ENCODE measurements at regions not wholly inside any gene's neighbourhood (a gene's known extent, or its start where the extent isn't known, plus 50 kb on each side); places are given as distances from the start of the nearest gene placed in this dataset.

DNA sequence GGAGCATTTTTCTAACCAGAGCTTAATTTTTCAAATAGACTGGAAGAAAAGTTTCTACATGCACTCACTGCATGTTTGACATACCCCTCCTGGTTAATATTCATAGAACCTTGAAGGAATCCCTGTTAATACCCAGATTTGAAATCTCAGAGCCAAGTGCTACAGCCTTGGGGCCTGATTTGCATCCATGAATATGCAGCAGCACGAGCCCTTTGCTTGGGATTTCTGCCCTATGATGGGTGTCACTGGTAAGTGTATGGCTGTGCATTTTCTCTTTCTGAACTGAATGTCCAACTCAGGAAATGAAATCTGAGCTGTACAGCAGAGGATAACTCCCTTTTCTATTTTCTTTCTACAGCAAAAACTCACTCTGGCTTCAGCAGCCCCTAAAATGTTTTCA, 1157.5 kb downstream of the XPNPEP1 start:
- H3K36me3 ChIP-seq (ENCODE audit: control insufficient read depth, insufficient read depth, low read length) = no peaks in the 10 kb centered on the region
- ChIA-PET POLR2A (no interaction called here), CTCF (no interaction called here)
- ATAC-seq (no peak), DNase-seq (ENCODE audit: low read depth, low spot score) (no peak)
- no peaks in the 10 kb centered on the region for H3K9me3 ChIP-seq (ENCODE audit: control insufficient read depth, insufficient read depth, low read depth, low read length)
- no peak overlapping the region for H3K27ac ChIP-seq (ENCODE audit: low read length)
- H3K27me3 ChIP-seq (ENCODE audit: control insufficient read depth, insufficient read depth, low read length) = no peaks in the 10 kb centered on the region
- intact Hi-C loops (cut with micrococcal nuclease; ENCODE audit: unreplicated experiment) = no loop called here
- in situ Hi-C loops (cut with HindIII; ENCODE audit: low pct_unique_long_range_greater_than_20kb, low sequenced_read_pairs) = no loop called here
- no peak overlapping the region for H3K4me3 ChIP-seq (ENCODE audit: low read depth in 2 of 2, low read length in 2 of 2)
- no TSS peak for BruUV-seq (replicated peaks)
- TF ChIP-seq POLR2AphosphoS5 (IDR thresholded peaks at IDR 0.05; ENCODE audit: low read depth, low read length) (no peak), SIN3A (IDR thresholded peaks at IDR 0.05; ENCODE audit: borderline replicate concordance, insufficient read depth, low read depth, low read length) (no peak), TCF7L2 (IDR thresholded peaks at IDR 0.05; ENCODE audit: low read depth, low read length) (no peak), CTCF (IDR thresholded peaks at IDR 0.05) (no peak)
- TF ChIP-seq, protein P1, sequence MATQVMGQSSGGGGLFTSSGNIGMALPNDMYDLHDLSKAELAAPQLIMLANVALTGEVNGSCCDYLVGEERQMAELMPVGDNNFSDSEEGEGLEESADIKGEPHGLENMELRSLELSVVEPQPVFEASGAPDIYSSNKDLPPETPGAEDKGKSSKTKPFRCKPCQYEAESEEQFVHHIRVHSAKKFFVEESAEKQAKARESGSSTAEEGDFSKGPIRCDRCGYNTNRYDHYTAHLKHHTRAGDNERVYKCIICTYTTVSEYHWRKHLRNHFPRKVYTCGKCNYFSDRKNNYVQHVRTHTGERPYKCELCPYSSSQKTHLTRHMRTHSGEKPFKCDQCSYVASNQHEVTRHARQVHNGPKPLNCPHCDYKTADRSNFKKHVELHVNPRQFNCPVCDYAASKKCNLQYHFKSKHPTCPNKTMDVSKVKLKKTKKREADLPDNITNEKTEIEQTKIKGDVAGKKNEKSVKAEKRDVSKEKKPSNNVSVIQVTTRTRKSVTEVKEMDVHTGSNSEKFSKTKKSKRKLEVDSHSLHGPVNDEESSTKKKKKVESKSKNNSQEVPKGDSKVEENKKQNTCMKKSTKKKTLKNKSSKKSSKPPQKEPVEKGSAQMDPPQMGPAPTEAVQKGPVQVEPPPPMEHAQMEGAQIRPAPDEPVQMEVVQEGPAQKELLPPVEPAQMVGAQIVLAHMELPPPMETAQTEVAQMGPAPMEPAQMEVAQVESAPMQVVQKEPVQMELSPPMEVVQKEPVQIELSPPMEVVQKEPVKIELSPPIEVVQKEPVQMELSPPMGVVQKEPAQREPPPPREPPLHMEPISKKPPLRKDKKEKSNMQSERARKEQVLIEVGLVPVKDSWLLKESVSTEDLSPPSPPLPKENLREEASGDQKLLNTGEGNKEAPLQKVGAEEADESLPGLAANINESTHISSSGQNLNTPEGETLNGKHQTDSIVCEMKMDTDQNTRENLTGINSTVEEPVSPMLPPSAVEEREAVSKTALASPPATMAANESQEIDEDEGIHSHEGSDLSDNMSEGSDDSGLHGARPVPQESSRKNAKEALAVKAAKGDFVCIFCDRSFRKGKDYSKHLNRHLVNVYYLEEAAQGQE (IDR thresholded peaks at IDR 0.05; ENCODE audit: insufficient read depth in 1 of 2, low read depth in 2 of 2, low read length in 1 of 2) = no peak
- no peaks in the 10 kb centered on the region for H3K4me1 ChIP-seq (ENCODE audit: control insufficient read depth, insufficient read depth, low read length)

- intact Hi-C loops (cut with micrococcal nuclease; ENCODE audit: unreplicated experiment) = no loop called here
- ATAC-seq (no peak), DNase-seq (ENCODE audit: low read depth, low spot score) (no peak)
- no peak for TF ChIP-seq CTCF (IDR thresholded peaks at IDR 0.05)
- TF ChIP-seq TCF7L2 (IDR thresholded peaks at IDR 0.05; ENCODE audit: low read depth, low read length) = no peak
- TF ChIP-seq POLR2AphosphoS5 (IDR thresholded peaks at IDR 0.05; ENCODE audit: low read depth, low read length) = no peak
- TF ChIP-seq SIN3A (IDR thresholded peaks at IDR 0.05; ENCODE audit: borderline replicate concordance, insufficient read depth, low read depth, low read length) = no peak
- TF ChIP-seq, protein P1 (IDR thresholded peaks at IDR 0.05; ENCODE audit: insufficient read depth in 1 of 2, low read depth in 2 of 2, low read length in 1 of 2) = no peak
- H3K27ac ChIP-seq (ENCODE audit: low read length) = no peak overlapping the region
- BruUV-seq (replicated peaks) = no TSS peak
- H3K4me3 ChIP-seq (ENCODE audit: low read depth in 2 of 2, low read length in 2 of 2) = no peak overlapping the region
- in situ Hi-C loops (cut with HindIII; ENCODE audit: low pct_unique_long_range_greater_than_20kb, low sequenced_read_pairs) = no loop called here
- H3K36me3 ChIP-seq (ENCODE audit: control insufficient read depth, insufficient read depth, low read length) = no peaks in the 10 kb centered on the region
- ChIA-PET CTCF (no interaction called here), POLR2A (no interaction called here)
- no peaks in the 10 kb centered on the region for H3K27me3 ChIP-seq (ENCODE audit: control insufficient read depth, insufficient read depth, low read length)
- H3K9me3 ChIP-seq (ENCODE audit: control insufficient read depth, insufficient read depth, low read depth, low read length) = no peaks in the 10 kb centered on the region
- H3K4me1 ChIP-seq (ENCODE audit: control insufficient read depth, insufficient read depth, low read length) = no peaks in the 10 kb centered on the region
Observed at GRCh38 chr10:108757946-108758345, 1165.4 kb downstream of the XPNPEP1 start.

Data from Panc1 (cell line).